ENCODE measurements at regions not wholly inside any gene's neighbourhood (a gene's known extent, or its start where the extent isn't known, plus 50 kb on each side); places are given as distances from the start of the nearest gene placed in this dataset.

DNA sequence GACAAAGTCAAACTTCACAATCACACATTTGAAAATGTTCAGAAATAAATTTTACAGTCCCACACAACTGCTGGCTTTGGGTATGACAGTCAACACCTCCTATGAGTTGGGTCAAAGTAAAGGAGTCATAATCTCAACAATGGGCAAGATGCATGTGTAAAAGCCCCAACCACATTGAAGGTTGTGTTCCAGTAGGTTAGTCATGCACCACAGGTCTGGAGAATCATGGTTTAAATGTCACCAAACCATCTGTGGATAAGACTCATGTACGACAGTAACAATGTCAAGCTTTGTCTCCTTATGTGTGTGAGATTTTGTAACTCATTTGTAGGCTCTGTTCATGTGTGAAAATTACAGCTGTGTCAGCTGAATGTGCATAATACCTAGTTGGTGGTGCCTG, 1065.7 kb upstream of the AMELY start:
- TF ChIP-seq, protein P1, sequence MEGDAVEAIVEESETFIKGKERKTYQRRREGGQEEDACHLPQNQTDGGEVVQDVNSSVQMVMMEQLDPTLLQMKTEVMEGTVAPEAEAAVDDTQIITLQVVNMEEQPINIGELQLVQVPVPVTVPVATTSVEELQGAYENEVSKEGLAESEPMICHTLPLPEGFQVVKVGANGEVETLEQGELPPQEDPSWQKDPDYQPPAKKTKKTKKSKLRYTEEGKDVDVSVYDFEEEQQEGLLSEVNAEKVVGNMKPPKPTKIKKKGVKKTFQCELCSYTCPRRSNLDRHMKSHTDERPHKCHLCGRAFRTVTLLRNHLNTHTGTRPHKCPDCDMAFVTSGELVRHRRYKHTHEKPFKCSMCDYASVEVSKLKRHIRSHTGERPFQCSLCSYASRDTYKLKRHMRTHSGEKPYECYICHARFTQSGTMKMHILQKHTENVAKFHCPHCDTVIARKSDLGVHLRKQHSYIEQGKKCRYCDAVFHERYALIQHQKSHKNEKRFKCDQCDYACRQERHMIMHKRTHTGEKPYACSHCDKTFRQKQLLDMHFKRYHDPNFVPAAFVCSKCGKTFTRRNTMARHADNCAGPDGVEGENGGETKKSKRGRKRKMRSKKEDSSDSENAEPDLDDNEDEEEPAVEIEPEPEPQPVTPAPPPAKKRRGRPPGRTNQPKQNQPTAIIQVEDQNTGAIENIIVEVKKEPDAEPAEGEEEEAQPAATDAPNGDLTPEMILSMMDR (IDR thresholded peaks at IDR 0.05), result no peak
- TF ChIP-seq POLR2A (IDR thresholded peaks at IDR 0.05), result no peak
- H3K27me3 ChIP-seq, result no peaks in the 10 kb centered on the region

DNA sequence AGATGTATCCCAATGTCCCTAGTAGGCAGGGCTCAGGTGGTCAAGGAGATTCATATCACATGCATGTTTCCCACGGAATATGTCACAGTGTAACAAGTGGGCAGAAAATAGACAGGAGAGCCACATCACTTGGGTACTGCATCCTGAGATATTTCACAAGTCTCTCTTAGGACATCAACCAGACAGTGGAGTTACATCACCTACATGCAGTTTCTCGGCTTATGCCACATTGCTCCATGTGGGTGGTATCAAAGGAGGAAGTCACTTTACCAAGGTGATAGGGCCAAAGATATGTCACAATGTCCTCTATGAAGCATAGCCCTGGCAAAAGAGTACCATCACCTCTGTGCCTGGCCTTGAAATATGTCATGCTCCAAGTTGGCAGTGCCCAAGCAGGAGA, 1056.7 kb upstream of the AMELY start:
- Histone ChIP-seq H3K4me1 (no peaks in the 10 kb centered on the region), H3K4me3 (no peak overlapping the region), H3K36me3 (ENCODE audit: low read depth, missing control alignments) (no peaks in the 10 kb centered on the region), H3K27me3 (no peaks in the 10 kb centered on the region), H3K27ac (no peak overlapping the region), H3K9me3 (no peaks in the 10 kb centered on the region)
- DNase-seq, result no peak
- intact Hi-C loops (cut with DNase I; ENCODE audit: low total_unique reads), result no loop called here
- no peak for TF ChIP-seq POLR2A (IDR thresholded peaks at IDR 0.05)
- TF ChIP-seq, protein P1 (IDR thresholded peaks at IDR 0.05), result no peak
- WGBS, 2 donors, result 91% methylated on average over 2 of the region's 2 CpGs; no CpG with 5 or more reads in 1 of the 2 donors

More for the DNA sequence above, 1065.7 kb upstream of the AMELY start:
- intact Hi-C loops (cut with DNase I; ENCODE audit: low total_unique reads), result no loop called here
- H3K9me3 ChIP-seq, result no peaks in the 10 kb centered on the region
- no peaks in the 10 kb centered on the region for H3K4me1 ChIP-seq
- H3K36me3 ChIP-seq (ENCODE audit: low read depth, missing control alignments), result no peaks in the 10 kb centered on the region
- DNase-seq, result no peak
- 91 to 100% methylated on average over 1 of the region's 1 CpG for WGBS, 2 donors
- H3K27ac ChIP-seq, result no peak overlapping the region
- H3K4me3 ChIP-seq, result no peak overlapping the region

DNA sequence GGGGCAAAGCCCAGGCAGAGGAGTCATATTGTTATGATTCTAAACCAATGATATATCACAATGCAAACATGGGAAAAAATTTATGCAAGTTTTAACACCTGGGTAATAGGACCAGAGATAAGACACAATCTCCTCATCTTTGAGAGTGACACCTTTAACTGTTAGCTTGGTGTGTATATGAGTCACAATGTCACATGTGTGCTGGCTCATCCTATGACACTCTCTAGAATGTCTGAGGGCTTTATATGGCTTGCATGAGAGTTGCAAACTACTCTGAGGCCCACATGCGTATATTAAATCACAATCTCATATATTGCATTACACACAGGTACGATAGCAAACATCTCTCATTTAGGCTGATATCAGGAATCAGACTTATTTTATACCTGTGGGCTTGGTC, 1055.4 kb upstream of the AMELY start:
- Histone ChIP-seq H3K9me3 (no peaks in the 10 kb centered on the region), H3K27ac (no peak overlapping the region), H3K27me3 (no peaks in the 10 kb centered on the region), H3K4me3 (no peak overlapping the region), H3K36me3 (ENCODE audit: low read depth, missing control alignments) (no peaks in the 10 kb centered on the region), H3K4me1 (no peaks in the 10 kb centered on the region)
- intact Hi-C loops (cut with DNase I; ENCODE audit: low total_unique reads), result no loop called here
- 90 to 100% methylated on average over 2 of the region's 2 CpGs for WGBS, 2 donors
- DNase-seq, result no peak
- TF ChIP-seq, protein P1 (IDR thresholded peaks at IDR 0.05), result no peak
- TF ChIP-seq POLR2A (IDR thresholded peaks at IDR 0.05), result no peak

DNA sequence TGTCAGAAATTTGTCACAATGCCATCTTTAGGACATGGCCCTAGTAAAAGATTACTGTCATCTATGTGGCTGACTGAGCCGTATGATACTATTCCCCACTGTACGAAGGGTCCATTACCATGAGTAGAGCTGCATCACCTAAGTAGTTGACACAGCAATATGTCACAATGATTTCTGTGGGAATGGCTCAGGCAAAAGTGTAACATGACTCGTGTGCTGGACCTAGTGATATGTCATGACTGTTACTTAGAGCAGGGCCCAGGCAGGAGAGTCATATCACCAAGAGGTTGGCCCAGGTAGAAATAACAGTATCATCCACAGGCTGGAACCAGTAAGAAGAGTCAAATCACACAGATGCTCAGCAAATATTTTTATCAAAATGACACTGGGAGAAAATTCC, 1051.8 kb upstream of the AMELY start:
- WGBS, 2 donors, result 88 to 93% methylated on average over 3 of the region's 3 CpGs

DNA sequence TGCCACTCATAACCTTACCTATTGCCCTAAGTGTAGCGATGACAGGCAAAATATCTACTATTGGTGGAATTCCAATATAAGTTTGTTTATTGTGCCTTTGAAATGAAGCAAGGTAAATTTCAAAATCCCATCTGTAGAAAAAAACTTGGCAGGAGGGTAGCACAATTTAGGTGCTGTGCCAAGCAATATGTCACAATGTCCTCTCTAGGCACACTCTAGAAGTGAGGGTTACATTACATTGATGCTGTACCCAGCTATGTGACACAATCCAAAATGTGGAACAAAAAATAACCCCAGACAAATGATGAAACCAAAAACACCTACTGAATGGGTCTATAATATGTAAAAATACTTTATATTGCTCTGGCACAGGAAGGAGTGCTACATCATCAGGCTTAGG, 1050.8 kb upstream of the AMELY start:
- no peak overlapping the region for H3K4me3 ChIP-seq
- no peak for DNase-seq
- H3K27ac ChIP-seq, result no peak overlapping the region
- no peaks in the 10 kb centered on the region for H3K9me3 ChIP-seq
- no peaks in the 10 kb centered on the region for H3K27me3 ChIP-seq
- no peaks in the 10 kb centered on the region for H3K36me3 ChIP-seq (ENCODE audit: low read depth, missing control alignments)
- TF ChIP-seq POLR2A (IDR thresholded peaks at IDR 0.05), result no peak
- TF ChIP-seq, protein P1 (IDR thresholded peaks at IDR 0.05), result no peak
- 100% methylated on average over 1 of the region's 1 CpG for WGBS, 2 donors
- H3K4me1 ChIP-seq, result no peaks in the 10 kb centered on the region
- intact Hi-C loops (cut with DNase I; ENCODE audit: low total_unique reads), result no loop called here

More for the DNA sequence above, 1051.8 kb upstream of the AMELY start:
- no peak for DNase-seq
- intact Hi-C loops (cut with DNase I; ENCODE audit: low total_unique reads), result no loop called here
- H3K36me3 ChIP-seq (ENCODE audit: low read depth, missing control alignments), result no peaks in the 10 kb centered on the region
- H3K4me1 ChIP-seq, result no peaks in the 10 kb centered on the region
- no peaks in the 10 kb centered on the region for H3K9me3 ChIP-seq
- no peak overlapping the region for H3K4me3 ChIP-seq
- TF ChIP-seq, protein P1 (IDR thresholded peaks at IDR 0.05), result no peak
- no peak for TF ChIP-seq POLR2A (IDR thresholded peaks at IDR 0.05)
- no peaks in the 10 kb centered on the region for H3K27me3 ChIP-seq
- no peak overlapping the region for H3K27ac ChIP-seq
